ENCODE measurements at regions not wholly inside any gene's neighbourhood (a gene's known extent, or its start where the extent isn't known, plus 50 kb on each side); places are given as distances from the start of the nearest gene placed in this dataset.

DNA sequence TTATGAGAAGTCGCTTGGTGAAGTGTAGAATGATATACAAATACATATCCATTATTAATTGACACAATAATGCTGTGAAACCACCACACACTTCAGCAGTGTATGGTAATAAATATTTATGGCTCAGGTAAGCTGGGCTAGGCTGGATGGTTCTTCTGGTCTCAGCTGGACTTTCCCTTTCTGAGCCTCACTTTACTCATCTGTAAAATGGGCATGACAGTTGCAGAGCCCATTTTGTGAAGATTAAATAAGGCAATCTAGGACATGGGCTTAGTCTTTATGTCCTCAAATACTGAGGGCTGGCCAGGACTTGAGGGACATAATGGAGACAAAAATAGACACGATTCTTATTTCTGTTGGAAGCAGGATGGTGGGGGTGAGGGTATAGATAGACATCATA lies 196.1 kb downstream of the MIAT start:
- Histone ChIP-seq H3K4me1 (replicated peaks in 1 of 4; ENCODE audit: control insufficient read depth in 3 of 4, insufficient read depth in 4 of 4, low read length in 3 of 4) (peaks cover 0 to 3% (median 0%) of the 10 kb centered on the region in 4 experiments; a peak in 1 of 7 replicates), H3K36me3 (ENCODE audit: control insufficient read depth in 2 of 4, insufficient read depth in 4 of 4, low read length in 3 of 4) (no peaks in the 10 kb centered on the region), H4K5ac (ENCODE audit: insufficient read length, low read depth, low read length) (no peak overlapping the region), H3K14ac (ENCODE audit: insufficient read length) (no peak overlapping the region), H3K4me2 (ENCODE audit: insufficient read depth in 1 of 2, low read depth in 2 of 2, low read length in 2 of 2) (no peak overlapping the region), H3K79me1 (ENCODE audit: low read depth, low read length) (no peaks in the 10 kb centered on the region), H3K23ac (ENCODE audit: insufficient read length) (no peak overlapping the region), H3K56ac (replicated peaks; ENCODE audit: insufficient read length, low read depth, low read length) (no peak overlapping the region), H2AK5ac (ENCODE audit: low read depth, low read length) (no peak overlapping the region), H2BK12ac (ENCODE audit: low read depth, low read length) (no peak overlapping the region), H2BK5ac (ENCODE audit: low read depth, low read length) (no peak overlapping the region), H2BK120ac (replicated peaks; ENCODE audit: low read depth, low read length) (no peak overlapping the region), H3K27me3 (replicated peaks in 1 of 4; ENCODE audit: control insufficient read depth in 3 of 4, extremely low read depth in 1 of 4, insufficient read depth in 3 of 4, low read length in 3 of 4) (no peaks in the 10 kb centered on the region), H3K23me2 (ENCODE audit: low read depth, low read length) (no peaks in the 10 kb centered on the region; the same call in 1 of the 2 replicates), H3K4me3 (ENCODE audit: extremely low read depth in 1 of 4, insufficient read depth in 2 of 4, low read depth in 3 of 4, low read length in 4 of 4) (no peak overlapping the region), H2AFZ (ENCODE audit: low read length) (no peak overlapping the region), H3K18ac (ENCODE audit: extremely low read depth, low read length) (no peak overlapping the region), H3K27ac (ENCODE audit: low read depth, low read length) (no peak overlapping the region), H3K9me3 (ENCODE audit: insufficient read depth in 2 of 2, low read depth in 1 of 2, low read length in 1 of 2) (no peaks in the 10 kb centered on the region), H3K9ac (replicated peaks in 1 of 4; ENCODE audit: extremely low read depth in 1 of 4, low read depth in 3 of 4, low read length in 3 of 4) (no peak overlapping the region), H2BK15ac (ENCODE audit: low read length) (no peak overlapping the region), H3K4ac (replicated peaks; ENCODE audit: insufficient read length, low read depth, low read length) (no peak overlapping the region), H4K20me1 (replicated peaks in 1 of 2; ENCODE audit: control insufficient read depth in 1 of 2, insufficient read depth in 2 of 2, low read length in 2 of 2) (no peaks in the 10 kb centered on the region), H2BK20ac (ENCODE audit: low read length) (no peak overlapping the region), H4K8ac (ENCODE audit: extremely low read depth, insufficient read depth, low read length) (no peak overlapping the region), H4K91ac (replicated peaks; ENCODE audit: insufficient read length, low read length) (no peak overlapping the region), H3K79me2 (ENCODE audit: control insufficient read depth in 1 of 2, insufficient read depth in 2 of 2, low read length in 2 of 2) (no peaks in the 10 kb centered on the region)
- DNase-seq (ENCODE audit: low read depth in 1 of 2, low spot score in 2 of 2) (no peak), FAIRE-seq (no peak)
- 89% methylated on average over 2 of the region's 2 CpGs; no CpG with 5 or more reads in 1 of the 2 experiments for WGBS, 2 experiments (ENCODE audit: extremely low coverage in 1 of 2, insufficient coverage in 1 of 2, insufficient read length in 1 of 2, insufficient replicate concordance in 2 of 2, low coverage in 1 of 2, low lambda C conversion rate in 2 of 2, missing lambda C conversion rate in 1 of 2)
- POLR2A ChIA-PET (ENCODE audit: partially characterized antibody): no interaction called here
- CTCF ChIA-PET (ENCODE audit: partially characterized antibody): interaction anchor here (1.1 kb wide), 1 partner anchor 10 kb away, joined by 3 read pairs; no protein-coding TSS in a partner anchor
- TF ChIP-seq CTCF (IDR thresholded peaks at IDR 0.05; ENCODE audit: control extremely low read depth in 1 of 3, insufficient read depth in 1 of 3, low read depth in 1 of 3, low read length in 3 of 3): no peak
- no peak for TF ChIP-seq POLR2AphosphoS5 (IDR thresholded peaks at IDR 0.05; ENCODE audit: low read depth, low read length)
- TF ChIP-seq KDM1A (IDR thresholded peaks at IDR 0.05; ENCODE audit: borderline replicate concordance, low read length): 0 out of 2 replicates have a peak, but pooled peaks have one; percentile 28
- TF ChIP-seq GABPA (IDR thresholded peaks at IDR 0.05; ENCODE audit: borderline replicate concordance, insufficient read depth, low read length): no peak
- TF ChIP-seq SIRT6 (IDR thresholded peaks at IDR 0.05; ENCODE audit: low read length): no peak

Measured in H1 (cell line).